Mucosa of descending colon (tissue), 3 donors: ENCODE measurements at regions not wholly inside any gene's neighbourhood (a gene's known extent, or its start where the extent isn't known, plus 50 kb on each side); places are given as distances from the start of the nearest gene placed in this dataset.
"Not testable (repeated sequence)": the region's sequence is repeated elsewhere in the genome, so short reads cannot be mapped to it uniquely, and the experiment has no call there.

Experiments
- ATAC-seq: fragments of 200-7000 bp; cut with Tn5 transposase; one replicate; pipeline ENCODE4 v1.9.1; 2020; ENCODE audit warnings: mild to moderate bottlenecking, moderate library complexity
- DNase-seq, 3 donors: peaks; one replicate each; pipeline ENCODE4 v3.0.0-alpha.2; 2020
- H3K36me3 ChIP-seq: fragments of 200-600 bp; one replicate; pipeline ENCODE4 v1.8.0; 2021; ENCODE audit warnings: low read depth, mild to moderate bottlenecking
- H3K4me1 ChIP-seq: fragments of 200-600 bp; one replicate; pipeline ENCODE4 v1.8.0; 2021; ENCODE audit warnings: low read depth, mild to moderate bottlenecking
- H3K4me3 ChIP-seq: fragments of 200-600 bp; one replicate; pipeline ENCODE4 v1.8.0; 2021; ENCODE audit warnings: mild to moderate bottlenecking
- H3K9me3 ChIP-seq: fragments of 200-600 bp; one replicate; pipeline ENCODE4 v1.8.0; 2021; ENCODE audit warnings: mild to moderate bottlenecking
- intact Hi-C, 2 donors: fragments of 100-400 bp; cut with DNase I in 1 of 2; cut with micrococcal nuclease in 1 of 2; formaldehyde crosslinking; loops; one replicate each; pipeline versions ENCODE4 v1.11.0 to v1.11.1; 2022; cut with DNase I, micrococcal nuclease
- TF ChIP-seq, protein P1 (sequence below): fragments of 200-600 bp; IDR thresholded peaks from one replicate; pipeline ENCODE4 v1.8.0; 2022; ENCODE audit warnings: antibody characterized with exemption, mild to moderate bottlenecking
- donor health status: DM: no; HTN: no; CAD: no; lungs with moderate emphysema.
- donor health status: DM: no; HTN: no; CAD: no.
- donor health status: DM: no; HTN: yes; CAD: no.

DNA sequence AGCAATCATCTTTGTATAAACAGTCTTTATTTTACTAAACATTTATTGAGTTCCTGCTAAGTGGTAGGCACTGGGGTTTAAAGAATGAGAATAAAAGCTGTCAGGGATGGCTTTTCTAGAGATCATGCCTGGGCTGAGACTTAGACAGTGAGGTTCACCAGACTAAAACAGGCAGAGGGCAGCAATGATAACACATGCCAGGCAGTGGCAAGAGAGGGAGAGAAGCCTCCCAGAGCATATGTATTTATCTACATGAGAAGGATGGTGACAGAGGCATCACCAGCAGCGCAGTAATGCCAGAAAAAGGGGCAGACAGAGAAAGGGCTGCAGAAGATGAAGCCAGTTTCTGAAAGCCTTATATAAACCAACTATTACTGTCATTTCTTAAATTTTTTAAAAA, 121.0 kb upstream of the CCDC180 start:
- intact Hi-C loops = no loop called here
- Histone ChIP-seq H3K4me1 (peaks cover 5% of the 10 kb centered on the region), H3K36me3 (no peaks in the 10 kb centered on the region), H3K9me3 (no peaks in the 10 kb centered on the region), H3K4me3 (no peak overlapping the region)
- ATAC-seq (no peak), DNase-seq (no peak)
- TF ChIP-seq, protein P1, sequence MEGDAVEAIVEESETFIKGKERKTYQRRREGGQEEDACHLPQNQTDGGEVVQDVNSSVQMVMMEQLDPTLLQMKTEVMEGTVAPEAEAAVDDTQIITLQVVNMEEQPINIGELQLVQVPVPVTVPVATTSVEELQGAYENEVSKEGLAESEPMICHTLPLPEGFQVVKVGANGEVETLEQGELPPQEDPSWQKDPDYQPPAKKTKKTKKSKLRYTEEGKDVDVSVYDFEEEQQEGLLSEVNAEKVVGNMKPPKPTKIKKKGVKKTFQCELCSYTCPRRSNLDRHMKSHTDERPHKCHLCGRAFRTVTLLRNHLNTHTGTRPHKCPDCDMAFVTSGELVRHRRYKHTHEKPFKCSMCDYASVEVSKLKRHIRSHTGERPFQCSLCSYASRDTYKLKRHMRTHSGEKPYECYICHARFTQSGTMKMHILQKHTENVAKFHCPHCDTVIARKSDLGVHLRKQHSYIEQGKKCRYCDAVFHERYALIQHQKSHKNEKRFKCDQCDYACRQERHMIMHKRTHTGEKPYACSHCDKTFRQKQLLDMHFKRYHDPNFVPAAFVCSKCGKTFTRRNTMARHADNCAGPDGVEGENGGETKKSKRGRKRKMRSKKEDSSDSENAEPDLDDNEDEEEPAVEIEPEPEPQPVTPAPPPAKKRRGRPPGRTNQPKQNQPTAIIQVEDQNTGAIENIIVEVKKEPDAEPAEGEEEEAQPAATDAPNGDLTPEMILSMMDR = no peak

DNA sequence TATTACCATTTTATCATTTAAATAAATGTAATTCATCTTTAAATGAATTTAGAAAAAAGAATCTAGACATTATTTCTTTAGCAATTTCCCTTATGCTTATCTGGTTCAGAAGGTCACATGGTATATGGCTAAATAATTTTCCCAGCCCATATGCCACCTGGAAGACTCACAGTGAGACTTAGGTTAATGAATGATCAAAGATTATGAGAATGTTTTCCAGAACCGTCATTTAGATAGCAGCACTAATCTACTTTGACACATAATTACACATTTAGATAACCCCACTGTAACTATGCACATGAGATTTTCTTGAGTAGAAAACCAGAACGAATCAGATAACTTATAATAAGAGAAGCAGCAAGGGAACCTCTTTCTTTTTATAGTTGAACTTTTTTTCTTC, 124.9 kb upstream of the CCDC180 start:
- peak in 1 of 3 donors; percentile 17 for DNase-seq
- peak; percentile 94 for ATAC-seq
- H3K4me3 ChIP-seq, H3K36me3 ChIP-seq, H3K4me1 ChIP-seq, H3K9me3 ChIP-seq, intact Hi-C loops: not testable (repeated sequence)

DNA sequence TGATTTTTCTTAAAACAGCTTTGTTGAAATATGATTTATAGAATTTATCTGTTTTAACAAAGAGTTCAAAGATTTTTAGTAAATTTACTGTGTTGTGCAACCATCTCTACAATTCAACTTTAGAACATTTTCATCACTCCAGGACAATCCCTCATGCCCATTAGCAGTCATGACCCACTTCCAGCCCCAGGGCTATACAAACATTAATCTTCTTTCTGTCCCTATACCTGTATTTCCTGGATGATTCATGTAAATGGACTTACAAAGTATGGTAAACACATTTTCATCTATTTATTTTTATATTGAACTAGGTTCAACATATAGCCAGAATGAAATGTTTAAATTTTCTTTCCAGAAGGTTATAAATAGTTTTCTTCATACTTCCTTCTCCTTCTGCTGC, 127.8 kb upstream of the CCDC180 start:
- Histone ChIP-seq H3K9me3 (no peaks in the 10 kb centered on the region), H3K4me1 (peaks cover 5% of the 10 kb centered on the region), H3K4me3 (no peak overlapping the region), H3K36me3 (no peaks in the 10 kb centered on the region)
- DNase-seq (no peak), ATAC-seq (no peak)
- intact Hi-C loops = no loop called here
- TF ChIP-seq, protein P1 = no peak

DNA sequence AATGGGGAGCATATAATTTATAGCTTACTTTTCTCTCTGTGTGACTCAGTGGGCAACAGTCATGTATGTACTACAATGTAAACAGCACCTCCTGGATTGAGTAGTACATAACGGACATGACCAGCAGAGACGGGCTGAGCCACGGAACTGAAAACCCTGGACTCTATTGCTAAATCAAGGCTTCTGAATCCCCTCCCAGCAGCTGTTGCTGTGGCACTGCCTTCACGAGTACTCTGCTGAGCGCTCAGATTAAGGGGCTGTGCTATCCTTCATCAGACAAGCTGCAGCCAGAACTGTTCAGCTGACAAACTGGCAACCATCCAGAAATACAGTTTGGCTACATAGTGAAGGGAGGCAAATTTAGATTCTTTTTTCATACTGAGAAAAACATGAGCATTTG, 131.3 kb upstream of the CCDC180 start:
- DNase-seq (no peak), ATAC-seq (no peak)
- Histone ChIP-seq H3K9me3 (no peaks in the 10 kb centered on the region), H3K4me1 (no peaks in the 10 kb centered on the region), H3K36me3 (no peaks in the 10 kb centered on the region), H3K4me3 (no peak overlapping the region)
- intact Hi-C loops = no loop called here
- TF ChIP-seq, protein P1 = no peak

DNA sequence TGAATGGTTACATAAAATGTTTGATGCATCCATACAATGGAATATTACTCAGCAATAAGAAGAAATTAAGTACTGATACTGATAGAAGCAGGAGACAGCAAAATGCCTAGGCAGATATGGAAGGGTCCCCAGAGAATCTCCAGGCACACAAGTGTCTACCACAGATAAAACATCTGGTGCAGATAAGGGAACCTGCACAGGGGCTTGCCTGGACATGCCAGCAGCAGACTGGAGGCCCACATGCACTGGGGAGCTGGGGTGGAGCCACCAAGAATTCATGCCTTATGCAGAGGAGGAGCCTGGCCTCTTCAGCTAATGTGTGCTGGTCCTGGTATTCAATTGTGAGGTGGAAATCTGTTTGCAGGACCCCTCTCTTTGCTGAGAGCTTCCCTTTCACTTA, 129.2 kb upstream of the CTSV start:
- H3K4me3 ChIP-seq, DNase-seq, H3K9me3 ChIP-seq, ATAC-seq, intact Hi-C loops, H3K36me3 ChIP-seq, H3K4me1 ChIP-seq: not testable (repeated sequence)

DNA sequence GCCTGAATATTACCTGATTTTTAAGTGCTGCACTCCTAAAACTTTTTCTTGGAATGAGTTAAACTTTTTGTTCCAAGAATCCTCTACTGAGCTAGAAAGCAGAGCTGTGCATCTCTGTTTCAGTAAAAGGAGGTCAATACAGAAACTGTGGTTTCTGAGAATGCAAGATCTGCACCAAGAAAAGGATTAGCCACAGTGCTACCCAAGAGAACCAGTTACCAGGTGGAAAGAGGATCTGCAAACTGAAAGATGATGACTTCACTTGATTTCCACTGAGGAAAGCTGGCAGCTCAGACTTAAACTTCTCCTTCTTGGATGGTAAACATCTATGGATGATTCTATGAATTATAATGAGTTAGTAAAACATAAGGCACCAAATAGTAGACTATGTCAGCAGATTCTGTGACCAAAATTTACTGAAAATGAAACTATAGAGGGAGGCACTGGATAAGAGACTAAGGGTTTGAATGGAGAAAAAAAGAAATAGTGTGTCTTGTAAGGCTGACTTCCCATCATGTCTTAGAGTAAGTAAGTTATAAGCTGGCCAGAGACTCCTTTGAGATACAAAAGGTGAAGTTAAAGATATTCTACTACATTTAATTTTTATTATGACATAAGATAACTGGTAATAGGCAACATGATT, 127.7 kb upstream of the CTSV start:
- intact Hi-C loops, ATAC-seq, H3K4me3 ChIP-seq, H3K4me1 ChIP-seq, DNase-seq, H3K36me3 ChIP-seq, H3K9me3 ChIP-seq: not testable (repeated sequence)

DNA sequence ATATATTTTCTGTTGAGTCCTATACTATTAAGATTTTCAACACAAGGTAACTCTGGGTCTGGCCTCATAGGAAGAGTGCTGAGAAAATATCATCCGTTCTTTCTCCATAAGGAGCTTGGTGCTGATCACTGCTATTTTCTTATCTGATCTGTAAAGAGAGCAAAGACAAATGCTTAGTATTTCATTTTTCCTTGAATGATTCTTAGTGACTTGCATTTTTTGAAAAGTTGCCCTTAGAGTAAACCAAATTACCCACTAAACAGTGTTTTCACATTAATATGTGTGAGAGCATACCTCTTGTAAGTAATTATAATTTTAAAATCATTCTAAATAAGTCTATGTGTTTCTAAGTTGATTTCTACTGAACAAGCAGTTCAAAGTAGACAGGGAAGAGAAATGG, 121.3 kb upstream of the CTSV start:
- TF ChIP-seq, protein P1 = no peak
- no peak for ATAC-seq
- H3K36me3 ChIP-seq = no peaks in the 10 kb centered on the region
- intact Hi-C loops = no loop called here
- no peak overlapping the region for H3K4me3 ChIP-seq
- no peaks in the 10 kb centered on the region for H3K9me3 ChIP-seq
- DNase-seq = no peak
- no peaks in the 10 kb centered on the region for H3K4me1 ChIP-seq

DNA sequence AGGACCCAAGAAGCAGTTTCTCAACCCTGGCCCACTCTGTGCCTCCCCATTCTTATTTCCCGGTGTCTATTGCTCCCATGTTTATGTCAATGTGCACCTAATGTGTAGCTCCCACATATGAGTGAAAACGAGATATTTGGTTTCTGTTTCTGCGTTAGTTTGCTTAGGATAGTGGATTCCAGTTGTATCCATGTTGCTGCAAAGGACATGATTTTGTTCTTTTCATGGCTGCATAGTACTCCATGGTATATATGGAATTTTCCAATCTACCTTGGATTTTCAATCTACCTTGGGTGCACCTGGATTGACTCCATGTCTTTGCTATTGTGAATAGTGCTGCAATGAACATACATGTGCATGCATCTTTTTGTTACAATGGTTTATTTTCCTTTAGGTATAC, 119.8 kb upstream of the CTSV start:
- H3K9me3 ChIP-seq, H3K4me1 ChIP-seq, ATAC-seq, H3K36me3 ChIP-seq, intact Hi-C loops, H3K4me3 ChIP-seq, DNase-seq: not testable (repeated sequence)

DNA sequence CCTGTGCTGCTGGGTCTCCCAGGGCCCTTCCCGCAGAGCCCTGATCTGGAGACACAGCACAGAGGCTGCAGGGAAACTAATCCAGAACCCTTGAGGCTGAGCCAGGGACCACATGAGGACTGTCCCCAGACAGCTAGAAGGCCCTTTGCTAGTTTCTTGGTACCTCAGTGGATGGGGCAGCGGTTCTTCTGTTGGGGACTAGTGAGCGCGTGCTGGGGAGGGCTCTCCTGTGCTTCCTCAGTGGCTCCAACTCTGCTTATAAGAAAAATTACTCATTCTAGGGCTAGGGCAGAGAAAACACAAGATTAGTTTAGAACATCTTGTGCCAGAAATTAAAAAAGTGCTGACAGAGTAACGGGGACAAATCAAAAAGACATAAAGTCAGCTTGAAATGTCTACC, 116.5 kb upstream of the CTSV start:
- intact Hi-C loops, DNase-seq, H3K36me3 ChIP-seq, ATAC-seq, H3K9me3 ChIP-seq, H3K4me3 ChIP-seq, H3K4me1 ChIP-seq: not testable (repeated sequence)
